Pancreas (tissue), 10 donors: ENCODE measurements at regions not wholly inside any gene's neighbourhood (a gene's known extent, or its start where the extent isn't known, plus 50 kb on each side); places are given as distances from the start of the nearest gene placed in this dataset.
"Not testable (repeated sequence)": the region's sequence is repeated elsewhere in the genome, so short reads cannot be mapped to it uniquely, and the experiment has no call there.

Source experiments
- ATAC-seq, 4 donors: fragments of 200-7000 bp; cut with Tn5 transposase; one replicate each; pipeline versions ENCODE4 v1.8.0 to v1.9.1; 2020; ENCODE audit warnings: mild to moderate bottlenecking in 4 of 4, moderate library complexity in 4 of 4
- DNase-seq, 6 donors: peaks; one replicate each; pipeline ENCODE4 v3.0.0-alpha.2; 2020
- FAIRE-seq: peaks from 2 replicates; lab custom pipeline; 2012; peaks lifted over from hg19 to GRCh38; lab: Jason Lieb, UNC
- H3K27ac ChIP-seq, 4 donors: fragments of 200-600 bp; sonication (generic); 1 replicate in 3 of 4; 2 replicates in 1 of 4; pipeline versions ENCODE4 v1.5.0 to v1.8.0; 2020
- H3K27me3 ChIP-seq, 4 donors: fragments of 200-600 bp; one replicate each; pipeline ENCODE4 v1.8.0; 2021
- H3K36me3 ChIP-seq, 3 donors: fragments of 200-600 bp; sonication (generic) in 1 of 3; one replicate each; pipeline versions ENCODE4 v1.5.0 to v1.8.0; 2020 to 2021
- H3K4me1 ChIP-seq, 3 donors: fragments of 200-600 bp; one replicate each; pipeline ENCODE4 v1.8.0; 2021
- H3K4me3 ChIP-seq, 4 donors: fragments of 200-600 bp; sonication (generic) in 2 of 4; one replicate each; pipeline versions ENCODE4 v1.5.0 to v1.8.0; 2020 to 2021
- H3K9me3 ChIP-seq, 4 donors: fragments of 200-600 bp; one replicate each; pipeline ENCODE4 v1.8.0; 2021
- WGBS, 2 donors: extraction: QIAGEN DNeasy Blood & Tissue Kit; methylation state at CpG; one replicate each; pipeline ENCODE4 v1.1.7; 2013; 5-methylcytosine and 5-hydroxymethylcytosine counted together
- intact Hi-C, 3 donors: fragments of 100-400 bp; cut with DNase I; formaldehyde crosslinking; loops; one replicate each; pipeline versions ENCODE4 v1.11.1 to v1.14.2; 2022
- TF ChIP-seq, protein P1 (sequence below), 4 donors: fragments of 200-600 bp; sonication (generic) in 3 of 4; IDR thresholded peaks; one replicate each; pipeline versions ENCODE4 v1.5.0 to v1.8.0; 2021; ENCODE audit warnings: antibody characterized with exemption in 4 of 4
- donor health status: healthy with polysubstance abuse.
- donor health status: DM: no; HTN: no; CAD: no; lungs with moderate emphysema.
- donor health status: DM: no; HTN: no; CAD: no.
- donor health status: control.
- donor health status: control.
- donor health status: Bipolar disorder and iron deficiency.
- donor health status: DM: yes; HTN: yes; CAD: no.
- donor health status: DM: no; HTN: no; CAD: no.
- donor health status: DM: no; HTN: no; CAD: no.
- donor health status: DM: yes; HTN: yes; CAD: no.

DNA sequence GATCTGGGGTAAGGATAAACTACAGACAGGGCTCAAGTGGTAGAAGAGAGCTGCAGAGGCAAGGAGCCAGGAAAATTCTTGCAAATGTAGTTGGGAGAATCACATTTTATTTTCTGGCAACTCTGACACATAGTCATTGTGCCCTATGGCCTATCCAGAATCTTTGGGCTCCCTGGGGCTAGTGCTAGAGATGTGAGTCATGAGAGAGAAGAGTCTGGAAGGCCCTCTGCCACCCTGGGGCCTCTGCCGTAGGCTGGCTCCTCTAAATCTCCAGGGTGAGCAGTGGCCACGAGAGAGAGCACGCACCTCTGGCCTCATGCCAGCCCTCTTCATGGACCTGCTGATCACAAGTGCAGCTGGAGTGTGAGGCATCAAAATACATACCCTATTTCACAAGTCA lies 74.3 kb upstream of the SSBP2 start:
- no peak for FAIRE-seq
- TF ChIP-seq, protein P1, sequence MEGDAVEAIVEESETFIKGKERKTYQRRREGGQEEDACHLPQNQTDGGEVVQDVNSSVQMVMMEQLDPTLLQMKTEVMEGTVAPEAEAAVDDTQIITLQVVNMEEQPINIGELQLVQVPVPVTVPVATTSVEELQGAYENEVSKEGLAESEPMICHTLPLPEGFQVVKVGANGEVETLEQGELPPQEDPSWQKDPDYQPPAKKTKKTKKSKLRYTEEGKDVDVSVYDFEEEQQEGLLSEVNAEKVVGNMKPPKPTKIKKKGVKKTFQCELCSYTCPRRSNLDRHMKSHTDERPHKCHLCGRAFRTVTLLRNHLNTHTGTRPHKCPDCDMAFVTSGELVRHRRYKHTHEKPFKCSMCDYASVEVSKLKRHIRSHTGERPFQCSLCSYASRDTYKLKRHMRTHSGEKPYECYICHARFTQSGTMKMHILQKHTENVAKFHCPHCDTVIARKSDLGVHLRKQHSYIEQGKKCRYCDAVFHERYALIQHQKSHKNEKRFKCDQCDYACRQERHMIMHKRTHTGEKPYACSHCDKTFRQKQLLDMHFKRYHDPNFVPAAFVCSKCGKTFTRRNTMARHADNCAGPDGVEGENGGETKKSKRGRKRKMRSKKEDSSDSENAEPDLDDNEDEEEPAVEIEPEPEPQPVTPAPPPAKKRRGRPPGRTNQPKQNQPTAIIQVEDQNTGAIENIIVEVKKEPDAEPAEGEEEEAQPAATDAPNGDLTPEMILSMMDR (IDR thresholded peaks at IDR 0.05): no peak
- no peak overlapping the region for H3K4me3 ChIP-seq
- DNase-seq: peak in 3 of 6 donors; percentile 29 to 67 (median 44)
- intact Hi-C loops: no loop called here
- no peaks in the 10 kb centered on the region for H3K27me3 ChIP-seq
- peaks cover 0 to 3% (median 1%) of the 10 kb centered on the region in 3 donors for H3K4me1 ChIP-seq
- no peaks in the 10 kb centered on the region for H3K36me3 ChIP-seq
- no peak overlapping the region for H3K27ac ChIP-seq
- no peaks in the 10 kb centered on the region for H3K9me3 ChIP-seq
- ATAC-seq: peak in 3 of 4 donors; percentile 49 to 70 (median 53)
- WGBS, 2 donors: 29 to 30% methylated on average over 3 of the region's 3 CpGs

- intact Hi-C loops, DNase-seq, H3K4me3 ChIP-seq, H3K9me3 ChIP-seq, FAIRE-seq, H3K27ac ChIP-seq, H3K27me3 ChIP-seq, ATAC-seq, H3K36me3 ChIP-seq: not testable (repeated sequence)
- H3K4me1 ChIP-seq: peaks cover 0 to 10% (median 5%) of the 10 kb centered on the region in 3 donors
- 94 to 96% methylated on average over 21 to 24 of the region's 24 CpGs for WGBS, 2 donors
Measured at GRCh38 chr5:81823736-81824135, 72.8 kb upstream of the SSBP2 start.

DNA sequence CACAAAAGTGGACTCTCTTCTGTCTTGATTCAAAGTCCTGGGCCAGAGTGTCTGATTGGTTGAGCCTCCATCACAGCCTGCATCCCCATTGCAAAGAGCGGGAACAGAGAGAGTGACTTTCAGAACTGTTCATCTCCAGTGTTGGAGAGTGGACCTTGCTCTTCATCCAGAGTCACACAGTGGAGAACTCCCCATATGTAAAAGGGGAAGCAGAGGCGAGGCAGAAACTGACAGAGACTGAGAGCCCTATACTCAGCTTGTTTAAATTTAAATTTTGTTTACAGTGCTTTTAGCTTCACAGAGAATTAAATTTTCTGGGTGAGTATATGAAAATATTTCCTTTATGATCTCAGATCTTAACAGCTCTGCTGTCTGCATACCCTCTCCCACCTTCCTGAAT lies 70.0 kb upstream of the SSBP2 start:
- Histone ChIP-seq H3K4me3 (no peak overlapping the region), H3K27me3 (no peaks in the 10 kb centered on the region), H3K27ac (peak overlapping the region in 1 of 4 donors; percentile 57), H3K9me3 (no peaks in the 10 kb centered on the region), H3K4me1 (peaks cover 0 to 10% (median 5%) of the 10 kb centered on the region in 3 donors), H3K36me3 (no peaks in the 10 kb centered on the region)
- intact Hi-C loops: no loop called here
- 95 to 96% methylated on average over 2 of the region's 2 CpGs for WGBS, 2 donors
- ATAC-seq (peak in 2 of 4 donors; percentile 31 to 36), FAIRE-seq (no peak), DNase-seq (no peak)
- TF ChIP-seq, protein P1 (IDR thresholded peaks at IDR 0.05): no peak

- TF ChIP-seq, protein P1 (IDR thresholded peaks at IDR 0.05): no peak
- H3K36me3 ChIP-seq: no peaks in the 10 kb centered on the region
- DNase-seq: no peak
- intact Hi-C loops: no loop called here
- no peaks in the 10 kb centered on the region for H3K9me3 ChIP-seq
- peak in 1 of 4 donors; percentile 24 for ATAC-seq
- H3K27me3 ChIP-seq: no peaks in the 10 kb centered on the region
- peak overlapping the region in 2 of 4 donors; percentile 50 to 57 for H3K27ac ChIP-seq
- peaks cover 0 to 10% (median 5%) of the 10 kb centered on the region in 3 donors for H3K4me1 ChIP-seq
- H3K4me3 ChIP-seq: no peak overlapping the region
- no peak for FAIRE-seq
Measured at GRCh38 chr5:81820318-81820636, 69.4 kb upstream of the SSBP2 start.

- intact Hi-C loops: no loop called here
- no peaks in the 10 kb centered on the region for H3K9me3 ChIP-seq
- no peak overlapping the region for H3K4me3 ChIP-seq
- FAIRE-seq: no peak
- no peaks in the 10 kb centered on the region for H3K27me3 ChIP-seq
- DNase-seq: no peak
- peaks cover 0 to 10% (median 5%) of the 10 kb centered on the region in 3 donors for H3K4me1 ChIP-seq
- no peaks in the 10 kb centered on the region for H3K36me3 ChIP-seq
- peak; percentile 70 to 89 (median 80) for ATAC-seq
- peak overlapping the region in 2 of 4 donors; percentile 50 to 57 for H3K27ac ChIP-seq
- WGBS, 2 donors: 88 to 91% methylated on average over 6 of the region's 6 CpGs
- TF ChIP-seq, protein P1 (IDR thresholded peaks at IDR 0.05): no peak
Measured at GRCh38 chr5:81819556-81820317, 68.8 kb upstream of the SSBP2 start.
